Lower lobe of right lung (tissue), 2 donors: ENCODE measurements at regions not wholly inside any gene's neighbourhood (a gene's known extent, or its start where the extent isn't known, plus 50 kb on each side); places are given as distances from the start of the nearest gene placed in this dataset.

ENCODE experiments used
- ATAC-seq, 2 donors: fragments of 200-7000 bp; cut with Tn5 transposase; one replicate each; pipeline ENCODE4 v1.9.1; 2020 to 2022; ENCODE audit warnings: mild to moderate bottlenecking in 2 of 2, moderate library complexity in 2 of 2
- DNase-seq: peaks from one replicate; pipeline ENCODE4 v3.0.0-alpha.2; 2020
- H3K27ac ChIP-seq: fragments of 200-600 bp; one replicate; pipeline ENCODE4 v1.8.0; 2022
- H3K27me3 ChIP-seq: fragments of 200-600 bp; one replicate; pipeline ENCODE4 v1.8.0; 2022; ENCODE audit warnings: low read depth
- H3K36me3 ChIP-seq: fragments of 200-600 bp; one replicate; pipeline ENCODE4 v1.8.0; 2022; ENCODE audit warnings: mild to moderate bottlenecking
- H3K4me1 ChIP-seq: fragments of 200-600 bp; one replicate; pipeline ENCODE4 v1.8.0; 2022
- H3K4me3 ChIP-seq: fragments of 200-600 bp; one replicate; pipeline ENCODE4 v1.8.0; 2022; ENCODE audit warnings: mild to moderate bottlenecking
- H3K9me3 ChIP-seq: fragments of 200-600 bp; one replicate; pipeline ENCODE4 v1.8.0; 2022
- intact Hi-C: fragments of 100-400 bp; cut with DNase I; formaldehyde crosslinking; loops from one replicate; pipeline ENCODE4 v1.11.0; 2022
- TF ChIP-seq, protein P1 (sequence below): fragments of 200-600 bp; IDR thresholded peaks from one replicate; pipeline ENCODE4 v1.8.0; 2022; ENCODE audit warnings: antibody characterized with exemption, mild to moderate bottlenecking
- donor health status: DM: no; HTN: yes; CAD: no; lungs with severe emphysema.

DNA sequence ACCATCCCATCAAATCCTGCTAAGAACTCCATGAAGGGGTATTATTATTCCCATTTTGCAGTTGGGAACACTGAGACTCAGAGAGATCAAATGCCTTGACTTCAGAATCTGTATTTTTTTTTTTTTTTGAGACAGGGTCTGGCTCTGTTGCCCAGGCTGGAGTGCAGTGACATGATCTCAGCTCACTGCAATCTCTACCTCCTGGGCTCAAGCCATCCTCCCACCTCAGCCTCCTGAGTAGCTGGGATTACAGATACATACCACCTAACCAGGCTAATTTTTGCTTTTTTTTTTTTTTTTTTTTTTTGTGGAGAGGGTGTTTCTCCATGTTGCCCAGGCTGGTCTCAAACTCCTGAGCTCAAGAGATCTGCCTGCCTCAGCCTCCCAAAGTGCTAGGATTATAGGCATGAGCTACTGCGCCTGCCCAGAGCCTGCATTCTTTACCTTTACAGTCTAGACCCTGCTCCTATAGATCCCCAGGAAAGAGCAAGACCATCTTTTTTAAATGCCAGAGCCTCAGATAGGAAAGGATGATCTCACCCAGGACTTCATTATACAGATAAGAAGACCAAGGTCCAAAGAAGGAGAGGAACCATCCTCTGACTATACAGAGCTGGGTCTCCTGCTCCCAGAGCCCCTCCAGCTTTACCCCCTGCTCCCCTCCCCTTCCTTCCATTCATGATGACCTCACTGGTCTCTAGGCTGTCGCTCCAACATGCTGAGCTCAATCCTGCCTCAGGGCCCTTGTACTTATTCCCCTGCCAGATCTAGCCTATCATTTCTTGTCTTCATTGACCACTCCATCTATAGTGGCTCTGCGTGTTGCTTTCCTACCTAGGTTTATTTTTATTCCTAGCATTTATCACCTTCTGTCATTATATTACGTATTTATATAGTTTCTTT lies 138.6 kb downstream of the CEBPB start:
- no peaks in the 10 kb centered on the region for H3K36me3 ChIP-seq
- no peak overlapping the region for H3K4me3 ChIP-seq
- TF ChIP-seq, protein P1, sequence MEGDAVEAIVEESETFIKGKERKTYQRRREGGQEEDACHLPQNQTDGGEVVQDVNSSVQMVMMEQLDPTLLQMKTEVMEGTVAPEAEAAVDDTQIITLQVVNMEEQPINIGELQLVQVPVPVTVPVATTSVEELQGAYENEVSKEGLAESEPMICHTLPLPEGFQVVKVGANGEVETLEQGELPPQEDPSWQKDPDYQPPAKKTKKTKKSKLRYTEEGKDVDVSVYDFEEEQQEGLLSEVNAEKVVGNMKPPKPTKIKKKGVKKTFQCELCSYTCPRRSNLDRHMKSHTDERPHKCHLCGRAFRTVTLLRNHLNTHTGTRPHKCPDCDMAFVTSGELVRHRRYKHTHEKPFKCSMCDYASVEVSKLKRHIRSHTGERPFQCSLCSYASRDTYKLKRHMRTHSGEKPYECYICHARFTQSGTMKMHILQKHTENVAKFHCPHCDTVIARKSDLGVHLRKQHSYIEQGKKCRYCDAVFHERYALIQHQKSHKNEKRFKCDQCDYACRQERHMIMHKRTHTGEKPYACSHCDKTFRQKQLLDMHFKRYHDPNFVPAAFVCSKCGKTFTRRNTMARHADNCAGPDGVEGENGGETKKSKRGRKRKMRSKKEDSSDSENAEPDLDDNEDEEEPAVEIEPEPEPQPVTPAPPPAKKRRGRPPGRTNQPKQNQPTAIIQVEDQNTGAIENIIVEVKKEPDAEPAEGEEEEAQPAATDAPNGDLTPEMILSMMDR = no peak
- H3K27ac ChIP-seq = no peak overlapping the region
- ATAC-seq = no peak
- no peaks in the 10 kb centered on the region for H3K27me3 ChIP-seq
- no peaks in the 10 kb centered on the region for H3K9me3 ChIP-seq
- DNase-seq = no peak
- peaks cover 15% of the 10 kb centered on the region for H3K4me1 ChIP-seq
- intact Hi-C loops = no loop called here

DNA sequence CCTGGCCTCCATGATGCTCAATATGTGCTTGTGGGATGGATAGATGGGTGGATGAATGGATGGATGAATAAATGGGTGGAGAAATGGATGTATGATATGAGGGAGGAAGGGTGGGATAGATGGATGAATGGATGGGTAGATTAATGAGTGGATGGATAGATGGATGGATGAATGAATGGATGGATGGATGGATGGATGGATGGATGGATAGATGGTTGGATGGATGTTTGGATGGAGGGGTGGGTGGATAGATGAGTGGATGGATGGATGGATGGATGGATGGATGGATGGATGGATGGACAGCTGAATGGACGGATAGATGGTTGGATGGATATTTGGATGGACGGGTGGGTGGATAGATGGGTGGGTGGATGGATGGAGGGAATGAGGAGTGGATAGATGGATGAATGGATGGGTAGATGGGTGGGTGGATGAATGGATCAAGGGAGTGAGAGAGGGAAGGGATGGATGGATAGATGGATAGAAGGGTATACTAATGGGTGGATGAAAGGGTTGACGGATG lies 139.4 kb downstream of the CEBPB start:
- H3K27ac ChIP-seq = no peak overlapping the region
- no peaks in the 10 kb centered on the region for H3K36me3 ChIP-seq
- TF ChIP-seq, protein P1 = no peak
- no peaks in the 10 kb centered on the region for H3K27me3 ChIP-seq
- no peak for ATAC-seq
- H3K9me3 ChIP-seq = no peaks in the 10 kb centered on the region
- intact Hi-C loops = no loop called here
- DNase-seq = no peak
- H3K4me1 ChIP-seq = peaks cover 15% of the 10 kb centered on the region
- no peak overlapping the region for H3K4me3 ChIP-seq

GRCh38 chr20:50330504-50331313 lies 140.1 kb downstream of the CEBPB start:
- intact Hi-C loops = no loop called here
- DNase-seq = peak; percentile 35
- H3K4me3 ChIP-seq = no peak overlapping the region
- H3K36me3 ChIP-seq = no peaks in the 10 kb centered on the region
- H3K4me1 ChIP-seq = peaks cover 15% of the 10 kb centered on the region
- H3K9me3 ChIP-seq = no peaks in the 10 kb centered on the region
- no peaks in the 10 kb centered on the region for H3K27me3 ChIP-seq
- TF ChIP-seq, protein P1 = no peak
- no peak for ATAC-seq
- H3K27ac ChIP-seq = no peak overlapping the region

- ATAC-seq (peak; percentile 89), DNase-seq (peak; percentile 65)
- intact Hi-C loops = no loop called here
- H3K27ac ChIP-seq = peak overlapping the region; percentile 18
- no peaks in the 10 kb centered on the region for H3K9me3 ChIP-seq
- no peak overlapping the region for H3K4me3 ChIP-seq
- H3K36me3 ChIP-seq = no peaks in the 10 kb centered on the region
- H3K27me3 ChIP-seq = no peaks in the 10 kb centered on the region
- TF ChIP-seq, protein P1 = no peak
- H3K4me1 ChIP-seq = peaks cover 15% of the 10 kb centered on the region
Measured at GRCh38 chr20:50331469-50332363, 141.1 kb downstream of the CEBPB start.
